Brain pericyte (primary cell): ENCODE measurements at regions not wholly inside any gene's neighbourhood (a gene's known extent, or its start where the extent isn't known, plus 50 kb on each side); places are given as distances from the start of the nearest gene placed in this dataset.
"Not testable (repeated sequence)": the region's sequence is repeated elsewhere in the genome, so short reads cannot be mapped to it uniquely, and the experiment has no call there.

Experiments used
- DNase-seq: peaks from one replicate; pipeline ENCODE4 v3.0.0-alpha.2; 2012; ENCODE audit warnings: low read depth, low spot score

- DNase-seq = no peak
Observed at GRCh38 chr12:88367231-88367630, 213.0 kb downstream of the KITLG start.

GRCh38 chr12:88368077-88368476 lies 212.2 kb downstream of the KITLG start:
- DNase-seq = not testable (repeated sequence)

- DNase-seq = no peak
Observed at GRCh38 chr12:88371416-88372183, 208.7 kb downstream of the KITLG start.

- DNase-seq = no peak
Observed at GRCh38 chr12:88375306-88376305, 204.7 kb downstream of the KITLG start.

- DNase-seq = no peak
Observed at GRCh38 chr12:88377973-88378372, 202.3 kb downstream of the KITLG start.

GRCh38 chr12:88381466-88381865 lies 198.8 kb downstream of the KITLG start:
- DNase-seq = no peak

GRCh38 chr12:88383405-88383804 lies 196.9 kb downstream of the KITLG start:
- DNase-seq = no peak

- DNase-seq = no peak
Observed at GRCh38 chr12:88388566-88389540, 191.4 kb downstream of the KITLG start.

- no peak for DNase-seq
Observed at GRCh38 chr12:88390811-88391210, 189.5 kb downstream of the KITLG start.

- peak; percentile 61 for DNase-seq
Observed at GRCh38 chr12:88391556-88391955, 188.7 kb downstream of the KITLG start.

GRCh38 chr12:88393017-88393767 lies 187.1 kb downstream of the KITLG start:
- no peak for DNase-seq

- no peak for DNase-seq
Observed at GRCh38 chr12:88398031-88398430, 182.2 kb downstream of the KITLG start.

- no peak for DNase-seq
Observed at GRCh38 chr12:88399811-88400210, 180.5 kb downstream of the KITLG start.

GRCh38 chr12:88400302-88400701 lies 180.0 kb downstream of the KITLG start:
- no peak for DNase-seq

- peak; percentile 46 for DNase-seq
Observed at GRCh38 chr12:88401155-88401554, 179.1 kb downstream of the KITLG start.

GRCh38 chr12:88406905-88407304 lies 173.4 kb downstream of the KITLG start:
- no peak for DNase-seq

GRCh38 chr12:88408823-88409222 lies 171.4 kb downstream of the KITLG start:
- DNase-seq = no peak

GRCh38 chr12:88409257-88409656 lies 171.0 kb downstream of the KITLG start:
- no peak for DNase-seq

GRCh38 chr12:88411689-88412088 lies 168.6 kb downstream of the KITLG start:
- no peak for DNase-seq

- no peak for DNase-seq
Observed at GRCh38 chr12:88413646-88414045, 166.6 kb downstream of the KITLG start.

- DNase-seq = no peak
Observed at GRCh38 chr12:88416155-88416554, 164.1 kb downstream of the KITLG start.
